HG02852 (cell line): ENCODE measurements at regions not wholly inside any gene's neighbourhood (a gene's known extent, or its start where the extent isn't known, plus 50 kb on each side); places are given as distances from the start of the nearest gene placed in this dataset.

ENCODE experiments used
- ATAC-seq: cut with Tn5 transposase; IDR thresholded peaks from one replicate; pipeline ENCODE4 v1.9.1; 2021; ENCODE audit warnings: mild to moderate bottlenecking, moderate library complexity; ENCODE audit not compliant: unreplicated experiment

DNA sequence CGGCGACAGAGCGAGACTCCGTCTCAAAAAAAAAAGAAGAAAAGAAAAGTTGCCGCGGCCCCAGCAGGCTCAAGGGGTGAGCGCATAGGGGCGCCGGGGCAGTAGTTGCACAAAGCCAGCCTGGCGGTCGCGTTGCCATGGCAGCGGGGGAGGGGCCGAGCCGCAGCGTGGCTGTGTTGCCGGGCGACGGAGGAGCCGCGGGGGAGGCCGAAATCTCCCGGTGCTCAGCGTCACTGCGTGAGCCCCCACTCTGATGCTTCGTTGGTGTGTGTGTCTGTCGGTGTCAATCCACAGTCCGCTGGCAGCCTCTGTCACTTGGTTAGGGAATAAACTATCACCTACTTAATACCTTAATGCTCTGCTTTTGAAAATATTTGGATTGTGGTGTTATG lies 82.9 kb upstream of the C1QTNF9B start:
- peak; percentile 92 for ATAC-seq

DNA sequence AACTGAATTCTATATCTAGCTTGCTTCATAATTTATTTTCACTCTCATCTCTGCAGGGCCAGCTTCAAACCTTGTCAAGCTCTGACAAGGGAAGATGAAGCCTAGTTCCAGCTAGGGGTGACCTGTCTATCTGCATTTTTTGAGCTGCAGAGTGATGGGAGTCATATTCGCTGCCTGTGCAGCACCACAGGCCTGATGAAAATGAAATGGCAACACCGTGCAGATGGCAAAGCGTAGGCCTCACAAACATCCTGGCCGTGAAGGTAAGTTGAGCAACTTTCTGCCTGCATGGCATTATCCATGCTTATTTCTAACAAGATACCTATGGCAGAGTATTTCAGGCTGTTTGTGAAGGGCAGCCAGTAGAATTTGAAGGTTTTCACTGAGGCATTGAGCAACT lies 86.4 kb upstream of the C1QTNF9B start:
- ATAC-seq: no peak

DNA sequence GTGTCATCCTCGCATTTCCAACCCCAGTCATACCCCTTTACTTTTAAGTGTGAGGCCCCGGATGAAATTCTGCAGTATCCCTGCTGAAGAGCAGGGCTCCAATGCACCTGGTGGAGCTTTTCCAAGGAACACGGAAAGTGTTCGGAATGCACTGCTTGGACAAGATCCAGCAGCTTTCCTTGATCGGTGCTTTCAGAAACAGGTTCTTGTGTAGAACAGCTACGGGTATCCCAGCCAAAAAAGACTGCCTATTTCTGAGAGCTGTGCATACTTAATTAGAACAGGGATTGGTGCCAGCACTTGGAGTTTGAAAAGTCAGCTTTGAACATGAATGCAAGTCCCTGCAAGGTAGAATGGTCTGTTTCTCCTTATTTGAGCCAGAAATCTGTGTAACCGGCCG lies 87.2 kb upstream of the C1QTNF9B start:
- ATAC-seq: no peak

DNA sequence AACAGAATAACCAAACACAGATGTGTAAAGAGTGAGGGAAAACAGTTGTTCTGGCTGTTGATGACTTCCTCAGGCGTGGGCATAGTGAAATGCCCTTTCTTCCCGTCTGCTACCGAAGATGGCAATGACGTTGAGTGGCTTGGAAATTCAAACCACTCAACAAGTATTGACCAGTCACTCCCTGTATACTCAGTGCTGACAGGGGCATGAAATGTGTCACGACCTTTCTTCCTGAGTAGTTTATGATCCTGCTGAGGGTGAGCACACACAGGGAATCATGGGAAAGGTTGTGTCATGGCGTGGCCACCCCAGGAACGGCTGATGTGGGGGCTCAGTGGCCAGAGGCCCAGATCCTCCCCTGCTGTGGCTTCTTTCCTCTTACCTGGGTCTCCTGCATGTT lies 87.8 kb upstream of the C1QTNF9B start:
- ATAC-seq: no peak

DNA sequence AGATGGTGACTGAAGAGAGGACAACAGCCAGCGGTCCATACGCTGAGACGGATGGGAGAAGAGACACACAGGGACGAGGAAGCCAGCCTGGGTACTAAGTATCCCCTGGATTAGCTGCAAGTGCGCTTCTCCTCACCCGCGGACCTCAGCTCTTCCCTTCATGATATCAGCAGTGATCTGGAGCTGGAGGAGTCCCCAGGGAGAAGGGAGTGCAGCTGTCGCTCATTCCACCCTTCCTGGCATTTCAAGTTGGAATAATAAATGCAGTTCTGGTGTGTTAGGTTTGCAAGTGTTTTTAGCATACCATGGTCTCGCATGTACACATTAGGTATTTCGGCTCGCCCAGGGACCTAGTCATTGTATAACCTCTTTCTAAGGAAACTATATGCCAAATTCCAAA lies 88.5 kb upstream of the C1QTNF9B start:
- ATAC-seq: no peak

DNA sequence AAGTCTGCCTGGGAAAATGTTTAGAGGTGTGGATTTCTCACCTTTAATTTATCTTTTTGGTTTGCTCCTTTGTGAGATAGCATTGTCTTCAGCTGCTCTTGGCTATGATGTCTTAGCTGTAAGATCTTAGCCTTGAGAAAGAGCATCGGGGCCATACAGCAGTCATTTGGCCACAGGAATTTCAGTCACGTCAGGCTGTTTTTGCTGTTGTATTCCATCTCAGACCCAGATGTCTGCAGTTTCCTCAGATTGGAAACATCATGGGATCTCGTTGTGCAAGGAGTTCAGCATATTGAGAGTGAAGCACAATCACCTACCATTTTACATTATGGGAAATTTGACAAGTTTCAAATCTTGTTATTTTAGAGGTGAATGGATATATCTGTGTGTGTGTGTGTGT lies 89.3 kb upstream of the C1QTNF9B start:
- no peak for ATAC-seq

GRCh38 chr13:23987331-23987894 lies 90.1 kb upstream of the C1QTNF9B start:
- no peak for ATAC-seq

DNA sequence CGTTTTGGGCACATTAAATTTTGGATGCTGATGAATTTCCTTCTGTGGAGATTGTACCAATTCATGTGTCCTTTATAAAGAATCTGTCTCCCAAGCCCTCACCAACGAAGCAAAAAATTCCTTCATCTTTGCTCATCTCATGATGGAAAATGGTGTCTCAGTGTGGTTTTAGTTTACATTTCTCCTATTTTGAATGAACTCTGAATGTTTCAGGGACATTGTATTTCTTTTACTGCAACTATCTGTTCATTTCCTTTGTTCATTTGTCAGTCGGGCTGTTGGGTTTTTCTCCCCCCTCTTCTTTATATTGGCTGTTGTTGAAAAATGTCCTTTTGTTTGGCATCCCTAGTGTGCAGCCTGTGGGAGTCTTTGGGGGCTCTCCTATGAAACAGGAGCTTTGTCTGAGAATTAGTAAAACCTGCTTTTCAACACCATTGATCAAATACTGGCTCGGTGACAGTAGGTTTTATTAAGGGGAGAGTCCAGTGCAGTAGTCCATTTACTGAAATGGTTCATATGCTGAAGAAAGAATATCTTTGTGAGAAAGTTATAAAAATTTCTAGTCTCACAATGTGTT lies 91.3 kb upstream of the C1QTNF9B start:
- no peak for ATAC-seq

DNA sequence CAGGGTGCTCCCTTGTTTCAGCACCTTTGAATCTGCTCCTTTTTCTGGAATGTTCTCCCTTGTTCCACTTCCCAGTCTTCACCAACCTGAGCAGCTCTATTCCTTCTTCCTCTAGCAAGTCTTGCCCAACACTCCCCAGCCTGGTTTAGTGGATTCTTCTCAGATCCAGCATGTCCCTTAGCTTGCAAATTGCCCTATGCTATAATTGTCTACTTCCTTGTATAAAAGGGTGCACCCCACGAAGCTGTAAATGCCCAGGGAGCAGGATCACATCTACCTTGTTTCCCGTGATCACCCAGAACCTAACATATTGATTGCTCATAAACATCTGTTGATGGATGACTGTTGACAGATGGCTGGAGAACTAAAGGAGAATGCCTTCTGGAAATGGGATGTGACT lies 93.2 kb upstream of the C1QTNF9B start:
- no peak for ATAC-seq

- no peak for ATAC-seq
Measured at GRCh38 chr13:23991119-23991518, 93.8 kb upstream of the C1QTNF9B start.

DNA sequence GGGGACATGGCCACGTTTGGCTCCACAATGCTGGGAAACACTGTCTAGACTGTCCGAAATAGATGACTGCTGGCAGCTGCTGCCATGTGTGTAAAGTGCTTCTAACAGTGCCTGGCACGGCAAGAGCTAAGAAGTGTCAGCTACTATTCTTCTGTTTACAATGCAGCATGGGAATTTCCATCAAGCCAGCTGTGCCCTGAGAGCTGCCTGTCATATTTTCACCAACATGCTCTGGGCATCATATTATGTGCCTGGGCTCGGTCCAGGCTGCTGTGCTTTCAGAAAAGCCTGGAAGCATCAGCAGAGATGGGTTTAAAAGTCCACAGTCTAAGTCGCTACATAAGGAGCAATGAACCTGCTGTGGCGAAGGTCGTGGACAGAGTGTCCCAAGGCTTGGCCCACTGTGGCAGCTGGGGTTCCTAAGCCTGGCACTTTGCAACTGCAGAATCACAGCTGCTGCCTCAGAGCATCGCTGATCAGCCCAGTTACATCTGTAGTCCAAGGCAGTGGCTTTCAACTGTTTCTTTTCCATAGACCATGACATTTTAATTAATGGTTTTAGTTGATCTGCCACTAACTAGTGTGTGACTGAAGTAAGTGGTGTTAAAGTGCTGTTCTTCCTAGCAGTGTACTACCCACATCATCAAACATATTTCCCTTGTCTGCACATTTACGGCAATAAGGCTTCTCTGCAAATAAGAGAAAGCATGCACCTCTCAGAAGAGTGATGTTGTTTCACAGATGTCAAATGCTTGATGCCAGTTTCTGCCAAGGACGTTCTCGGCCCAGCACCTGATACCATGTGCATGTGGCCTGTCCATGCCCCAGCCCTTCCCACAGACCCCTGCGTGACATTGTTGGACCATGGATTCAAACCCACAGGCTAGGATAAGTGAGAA lies 95.7 kb upstream of the C1QTNF9B start:
- no peak for ATAC-seq

DNA sequence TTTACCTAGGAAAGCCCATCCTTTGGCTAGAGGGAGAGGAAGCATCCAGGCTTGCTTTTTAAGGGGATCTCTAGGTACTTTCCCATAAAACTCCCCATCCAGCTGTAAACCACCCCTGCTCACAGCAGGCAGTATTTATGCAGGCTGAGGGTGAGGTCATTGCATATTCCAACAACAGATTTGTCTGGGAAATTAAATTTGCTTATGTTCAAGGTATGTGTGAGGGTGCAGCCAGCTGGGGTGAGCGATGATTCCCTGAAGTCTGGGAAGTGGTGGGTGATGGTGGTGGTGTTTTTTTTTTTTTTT lies 96.3 kb upstream of the C1QTNF9B start:
- ATAC-seq: no peak

GRCh38 chr13:23995283-23996073 lies 98.2 kb upstream of the C1QTNF9B start:
- ATAC-seq: no peak

DNA sequence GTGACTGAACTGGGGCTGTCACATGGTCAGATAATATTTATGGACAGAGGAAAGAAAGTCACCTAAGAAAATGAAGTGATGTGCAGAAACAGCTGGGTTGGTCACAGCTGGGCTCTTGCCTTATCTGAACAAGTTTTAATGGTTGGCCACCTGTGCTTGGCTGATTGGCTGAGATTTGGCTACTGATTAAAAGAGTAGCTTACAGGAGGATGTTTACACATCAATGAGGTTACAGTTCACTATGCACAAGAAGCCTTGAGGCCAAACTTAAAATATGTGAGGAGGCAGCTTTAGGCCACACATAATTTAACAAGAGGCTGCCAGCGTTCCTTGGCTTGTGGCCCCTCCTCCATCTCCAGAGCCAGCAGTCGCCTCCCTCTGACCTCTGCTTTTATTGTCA lies 99.2 kb upstream of the C1QTNF9B start:
- ATAC-seq: no peak

GRCh38 chr13:23999424-23999823 lies 102.1 kb upstream of the C1QTNF9B start:
- no peak for ATAC-seq

GRCh38 chr13:24002206-24002815 lies 105.0 kb upstream of the C1QTNF9B start:
- no peak for ATAC-seq

GRCh38 chr13:24004142-24004899 lies 107.0 kb upstream of the C1QTNF9B start:
- ATAC-seq: no peak

GRCh38 chr13:24004971-24005370 lies 107.7 kb upstream of the C1QTNF9B start:
- no peak for ATAC-seq

GRCh38 chr13:24005755-24006281 lies 108.5 kb upstream of the C1QTNF9B start:
- peak; percentile 56 for ATAC-seq

GRCh38 chr13:24006520-24007248 lies 109.4 kb upstream of the C1QTNF9B start:
- no peak for ATAC-seq
